ENCODE measurements at regions not wholly inside any gene's neighbourhood (a gene's known extent, or its start where the extent isn't known, plus 50 kb on each side); places are given as distances from the start of the nearest gene placed in this dataset.

- Histone ChIP-seq H3K27ac (no peak overlapping the region), H3K36me3 (no peaks in the 10 kb centered on the region), H3K27me3 (no peaks in the 10 kb centered on the region), H3K4me3 (no peak overlapping the region), H3K4me1 (no peaks in the 10 kb centered on the region), H3K9me3 (peaks cover 10% of the 10 kb centered on the region)
- WGBS, result 86% methylated on average over 3 of the region's 3 CpGs
- TF ChIP-seq, protein P1, sequence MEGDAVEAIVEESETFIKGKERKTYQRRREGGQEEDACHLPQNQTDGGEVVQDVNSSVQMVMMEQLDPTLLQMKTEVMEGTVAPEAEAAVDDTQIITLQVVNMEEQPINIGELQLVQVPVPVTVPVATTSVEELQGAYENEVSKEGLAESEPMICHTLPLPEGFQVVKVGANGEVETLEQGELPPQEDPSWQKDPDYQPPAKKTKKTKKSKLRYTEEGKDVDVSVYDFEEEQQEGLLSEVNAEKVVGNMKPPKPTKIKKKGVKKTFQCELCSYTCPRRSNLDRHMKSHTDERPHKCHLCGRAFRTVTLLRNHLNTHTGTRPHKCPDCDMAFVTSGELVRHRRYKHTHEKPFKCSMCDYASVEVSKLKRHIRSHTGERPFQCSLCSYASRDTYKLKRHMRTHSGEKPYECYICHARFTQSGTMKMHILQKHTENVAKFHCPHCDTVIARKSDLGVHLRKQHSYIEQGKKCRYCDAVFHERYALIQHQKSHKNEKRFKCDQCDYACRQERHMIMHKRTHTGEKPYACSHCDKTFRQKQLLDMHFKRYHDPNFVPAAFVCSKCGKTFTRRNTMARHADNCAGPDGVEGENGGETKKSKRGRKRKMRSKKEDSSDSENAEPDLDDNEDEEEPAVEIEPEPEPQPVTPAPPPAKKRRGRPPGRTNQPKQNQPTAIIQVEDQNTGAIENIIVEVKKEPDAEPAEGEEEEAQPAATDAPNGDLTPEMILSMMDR (IDR thresholded peaks at IDR 0.05), result no peak
- TF ChIP-seq EP300 (IDR thresholded peaks at IDR 0.05) (no peak), POLR2A (IDR thresholded peaks at IDR 0.05) (no peak), POLR2AphosphoS5 (IDR thresholded peaks at IDR 0.05) (no peak)
- DNase-seq (ENCODE audit: low spot score in 2 of 2), result no peak
These were observed 581.1 kb upstream of the AUTS2 start for GRCh38 chr7:69017208-69017607.

GRCh38 chr7:69018200-69018599 is 580.1 kb upstream of the AUTS2 start:
- DNase-seq (ENCODE audit: low spot score in 2 of 2), result no peak
- Histone ChIP-seq H3K4me1 (no peaks in the 10 kb centered on the region), H3K27ac (no peak overlapping the region), H3K4me3 (no peak overlapping the region), H3K36me3 (no peaks in the 10 kb centered on the region), H3K9me3 (peaks cover 10% of the 10 kb centered on the region), H3K27me3 (no peaks in the 10 kb centered on the region)
- no peak for TF ChIP-seq POLR2AphosphoS5 (IDR thresholded peaks at IDR 0.05)
- TF ChIP-seq, protein P1 (IDR thresholded peaks at IDR 0.05), result no peak
- no peak for TF ChIP-seq POLR2A (IDR thresholded peaks at IDR 0.05)
- no peak for TF ChIP-seq EP300 (IDR thresholded peaks at IDR 0.05)
- WGBS, result 52% methylated on average over 3 of the region's 3 CpGs

GRCh38 chr7:69019437-69019836 is 578.8 kb upstream of the AUTS2 start:
- peaks cover 10% of the 10 kb centered on the region for H3K9me3 ChIP-seq
- no peak overlapping the region for H3K27ac ChIP-seq
- no peak for DNase-seq (ENCODE audit: low spot score in 2 of 2)
- TF ChIP-seq POLR2A (IDR thresholded peaks at IDR 0.05) (no peak), EP300 (IDR thresholded peaks at IDR 0.05) (no peak), POLR2AphosphoS5 (IDR thresholded peaks at IDR 0.05) (no peak)
- TF ChIP-seq, protein P1 (IDR thresholded peaks at IDR 0.05), result no peak
- no peaks in the 10 kb centered on the region for H3K4me1 ChIP-seq
- WGBS, result 75% methylated on average over 3 of the region's 3 CpGs
- H3K36me3 ChIP-seq, result no peaks in the 10 kb centered on the region
- no peak overlapping the region for H3K4me3 ChIP-seq
- H3K27me3 ChIP-seq, result no peaks in the 10 kb centered on the region

DNA sequence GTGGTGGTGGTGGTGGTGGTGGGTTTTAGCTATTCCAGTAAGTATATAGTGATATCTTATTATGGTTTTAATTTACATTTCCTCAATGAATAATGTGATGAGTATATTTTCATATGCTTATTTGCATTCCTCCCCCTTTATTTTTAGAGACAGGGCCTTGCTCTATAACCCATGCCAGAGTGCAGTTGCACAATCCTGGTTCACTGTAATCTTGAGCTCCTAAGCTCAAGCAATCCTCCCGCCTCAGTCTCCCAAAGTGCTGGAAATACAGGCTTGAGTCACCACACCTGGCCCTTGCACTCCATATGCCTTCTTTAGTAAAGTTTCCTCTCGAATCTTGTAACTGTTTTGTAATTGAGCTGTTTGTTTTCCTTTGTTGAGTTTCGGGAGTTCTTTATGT is 577.7 kb upstream of the AUTS2 start:
- DNase-seq (ENCODE audit: low spot score in 2 of 2), result no peak
- no peaks in the 10 kb centered on the region for H3K27me3 ChIP-seq
- H3K36me3 ChIP-seq, result no peaks in the 10 kb centered on the region
- TF ChIP-seq POLR2AphosphoS5 (IDR thresholded peaks at IDR 0.05) (no peak), EP300 (IDR thresholded peaks at IDR 0.05) (no peak), POLR2A (IDR thresholded peaks at IDR 0.05) (no peak)
- TF ChIP-seq, protein P1 (IDR thresholded peaks at IDR 0.05), result no peak
- 85% methylated on average over 3 of the region's 3 CpGs for WGBS
- no peak overlapping the region for H3K4me3 ChIP-seq
- no peaks in the 10 kb centered on the region for H3K4me1 ChIP-seq
- no peak overlapping the region for H3K27ac ChIP-seq
- peaks cover 10% of the 10 kb centered on the region for H3K9me3 ChIP-seq

- 69% methylated on average over 5 of the region's 5 CpGs for WGBS
These were observed 573.0 kb upstream of the AUTS2 start for GRCh38 chr7:69025249-69025648.

GRCh38 chr7:69032848-69033247 is 565.4 kb upstream of the AUTS2 start:
- H3K4me3 ChIP-seq, result no peak overlapping the region
- no peak overlapping the region for H3K27ac ChIP-seq
- no peaks in the 10 kb centered on the region for H3K27me3 ChIP-seq
- no peak for DNase-seq (ENCODE audit: low spot score in 2 of 2)
- 68% methylated on average over 4 of the region's 4 CpGs for WGBS
- no peaks in the 10 kb centered on the region for H3K36me3 ChIP-seq
- H3K4me1 ChIP-seq, result no peaks in the 10 kb centered on the region
- no peaks in the 10 kb centered on the region for H3K9me3 ChIP-seq
- TF ChIP-seq EP300 (IDR thresholded peaks at IDR 0.05) (no peak), POLR2AphosphoS5 (IDR thresholded peaks at IDR 0.05) (no peak), POLR2A (IDR thresholded peaks at IDR 0.05) (no peak)
- TF ChIP-seq, protein P1 (IDR thresholded peaks at IDR 0.05), result no peak

More at GRCh38 chr7:69025249-69025648, 573.0 kb upstream of the AUTS2 start:
- no peak for TF ChIP-seq EP300 (IDR thresholded peaks at IDR 0.05)
- TF ChIP-seq POLR2AphosphoS5 (IDR thresholded peaks at IDR 0.05), result no peak
- TF ChIP-seq POLR2A (IDR thresholded peaks at IDR 0.05), result no peak
- Histone ChIP-seq H3K9me3 (no peaks in the 10 kb centered on the region), H3K36me3 (no peaks in the 10 kb centered on the region), H3K4me3 (no peak overlapping the region), H3K27me3 (no peaks in the 10 kb centered on the region), H3K27ac (no peak overlapping the region), H3K4me1 (no peaks in the 10 kb centered on the region)
- DNase-seq (ENCODE audit: low spot score in 2 of 2), result no peak
